Caco-2 (cell line): ENCODE measurements at regions not wholly inside any gene's neighbourhood (a gene's known extent, or its start where the extent isn't known, plus 50 kb on each side); places are given as distances from the start of the nearest gene placed in this dataset.

Source experiments
- BruUV-seq: library from RNA; stranded (reverse); fragments of 400-500 nt; replicated peaks from 2 replicates; lab custom pipeline; 2021; lab: Mats Ljungman, UMichigan
- CTCF ChIA-PET: fragments of 300-600 bp; sonication (Branson Sonifier 250); formaldehyde crosslinking; loops from one replicate; lab custom pipeline; 2022; ENCODE audit warnings: antibody characterized with exemption; lab: Charles Lee
- POLR2A ChIA-PET: fragments of 300-600 bp; sonication (Branson Sonifier 250); formaldehyde crosslinking; loops from one replicate; lab custom pipeline; 2022; ENCODE audit warnings: antibody characterized with exemption; lab: Charles Lee
- DNase-seq, 2 experiments: peaks; one replicate each; pipeline versions ENCODE4 v3.0.0 to v3.0.0-alpha.2; 2020 to 2022
- H3K27me3 ChIP-seq: replicated peaks from 2 replicates; pipeline ENCODE4 v1.6.0; 2011; ENCODE audit warnings: low read length; ENCODE audit not compliant: control insufficient read depth, insufficient read depth
- H3K36me3 ChIP-seq: 2 replicates; pipeline ENCODE4 v1.5.1; 2011; ENCODE audit warnings: low read length; ENCODE audit not compliant: control insufficient read depth, insufficient read depth
- H3K4me1 ChIP-seq: fragments of 250-450 bp; sonication (Bioruptor Pico); 2 replicates; pipeline ENCODE4 v1.5.1; 2020; ENCODE audit warnings: mild to moderate bottlenecking
- H3K4me3 ChIP-seq: 2 replicates; pipeline ENCODE4 v1.5.1; 2011; ENCODE audit warnings: low read depth, mild to moderate bottlenecking, control low read depth, low read length
- H3K9me3 ChIP-seq: fragments of 250-450 bp; sonication (Bioruptor Pico); 2 replicates; pipeline ENCODE4 v1.5.1; 2020; ENCODE audit warnings: mild to moderate bottlenecking, moderate library complexity
- H3K27ac Mint-ChIP-seq: one replicate; pipeline ENCODE4 v1.8.0; 2022; ENCODE audit warnings: mixed read lengths; ENCODE audit not compliant: unreplicated experiment
- H3K27me3 Mint-ChIP-seq: one replicate; pipeline ENCODE4 v1.8.0; 2022; ENCODE audit warnings: mixed read lengths; ENCODE audit not compliant: insufficient read depth, unreplicated experiment
- H3K36me3 Mint-ChIP-seq: one replicate; pipeline ENCODE4 v1.8.0; 2022; ENCODE audit warnings: mild to moderate bottlenecking, mixed read lengths; ENCODE audit not compliant: insufficient read depth, unreplicated experiment
- H3K4me1 Mint-ChIP-seq: one replicate; pipeline ENCODE4 v1.8.0; 2022; ENCODE audit warnings: low read depth, mixed read lengths; ENCODE audit not compliant: unreplicated experiment
- H3K4me3 Mint-ChIP-seq: one replicate; pipeline ENCODE4 v1.8.0; 2022; ENCODE audit warnings: mild to moderate bottlenecking, moderate library complexity, mixed read lengths; ENCODE audit not compliant: unreplicated experiment
- H3K9me3 Mint-ChIP-seq: one replicate; pipeline ENCODE4 v1.8.0; 2022; ENCODE audit warnings: mixed read lengths; ENCODE audit not compliant: unreplicated experiment
- intact Hi-C: fragments of 100-400 bp; cut with micrococcal nuclease; formaldehyde crosslinking; loops from one replicate; pipeline ENCODE4 v1.10.0; 2022; ENCODE audit not compliant: unreplicated experiment
- TF ChIP-seq, protein P1 (sequence below), 2 experiments: fragments of 200-600 bp in 1 of 2; IDR thresholded peaks; 1 replicate in 1 of 2; 2 replicates in 1 of 2; pipeline versions ENCODE4 v1.5.1 to v1.8.0; 2011 to 2022; ENCODE audit warnings: antibody characterized with exemption in 1 of 2, control low read depth in 1 of 2, inconsistent platforms in 1 of 2, low read depth in 1 of 2, low read length in 1 of 2, mild to moderate bottlenecking in 1 of 2, moderate library complexity in 1 of 2; ENCODE audit not compliant: insufficient read depth in 1 of 2, severe bottlenecking in 1 of 2, unreplicated experiment in 1 of 2

DNA sequence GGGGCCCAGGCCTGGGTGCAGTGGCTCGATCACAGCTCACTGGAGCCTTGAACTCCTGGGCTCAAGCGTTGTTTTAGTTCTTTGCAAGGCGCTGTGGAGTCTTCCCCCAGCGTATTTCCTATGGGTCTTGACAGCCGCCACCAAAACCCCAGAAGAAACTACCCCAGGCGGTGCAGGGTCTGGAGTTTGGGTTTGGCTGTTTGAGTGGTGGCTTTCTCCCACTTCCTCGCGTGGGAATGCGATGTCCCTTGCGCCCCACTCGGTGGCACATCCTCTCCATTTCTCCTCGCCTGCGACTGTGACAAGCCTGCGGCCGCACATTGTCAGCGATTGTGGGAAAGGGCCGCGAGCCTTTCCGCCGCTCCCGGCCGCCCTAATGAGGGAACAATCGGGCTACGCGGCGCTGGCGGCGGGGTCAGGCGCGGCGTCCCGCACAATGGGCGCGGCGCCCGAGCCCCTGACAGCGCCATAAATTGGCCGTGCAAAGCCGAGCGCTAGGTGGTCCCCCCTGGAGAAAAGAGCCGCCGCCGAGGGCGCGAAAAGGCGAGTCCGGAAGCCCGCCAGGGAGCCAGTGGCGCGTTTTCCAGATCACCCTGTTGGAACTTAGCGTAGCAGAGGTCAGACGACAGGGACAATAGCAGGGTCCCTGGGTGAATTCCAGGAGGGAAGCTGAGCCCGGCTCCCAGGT lies 194.9 kb upstream of the POU3F3 start:
- TF ChIP-seq, protein P1, sequence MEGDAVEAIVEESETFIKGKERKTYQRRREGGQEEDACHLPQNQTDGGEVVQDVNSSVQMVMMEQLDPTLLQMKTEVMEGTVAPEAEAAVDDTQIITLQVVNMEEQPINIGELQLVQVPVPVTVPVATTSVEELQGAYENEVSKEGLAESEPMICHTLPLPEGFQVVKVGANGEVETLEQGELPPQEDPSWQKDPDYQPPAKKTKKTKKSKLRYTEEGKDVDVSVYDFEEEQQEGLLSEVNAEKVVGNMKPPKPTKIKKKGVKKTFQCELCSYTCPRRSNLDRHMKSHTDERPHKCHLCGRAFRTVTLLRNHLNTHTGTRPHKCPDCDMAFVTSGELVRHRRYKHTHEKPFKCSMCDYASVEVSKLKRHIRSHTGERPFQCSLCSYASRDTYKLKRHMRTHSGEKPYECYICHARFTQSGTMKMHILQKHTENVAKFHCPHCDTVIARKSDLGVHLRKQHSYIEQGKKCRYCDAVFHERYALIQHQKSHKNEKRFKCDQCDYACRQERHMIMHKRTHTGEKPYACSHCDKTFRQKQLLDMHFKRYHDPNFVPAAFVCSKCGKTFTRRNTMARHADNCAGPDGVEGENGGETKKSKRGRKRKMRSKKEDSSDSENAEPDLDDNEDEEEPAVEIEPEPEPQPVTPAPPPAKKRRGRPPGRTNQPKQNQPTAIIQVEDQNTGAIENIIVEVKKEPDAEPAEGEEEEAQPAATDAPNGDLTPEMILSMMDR (IDR thresholded peaks at IDR 0.05; ENCODE audit: insufficient read depth in 1 of 2, low read depth in 1 of 2, low read length in 1 of 2, severe bottlenecking in 1 of 2, unreplicated experiment in 1 of 2): no peak
- Histone ChIP-seq H3K27me3 (no peaks in the 10 kb centered on the region), H3K9me3 (no peaks in the 10 kb centered on the region), H3K36me3 (no peaks in the 10 kb centered on the region), H3K4me1 (no peaks in the 10 kb centered on the region), H3K4me3 (no peak overlapping the region)
- H3K27ac Mint-ChIP-seq: no peak overlapping the region
- CTCF ChIA-PET: no interaction called here
- no peak overlapping the region for H3K4me3 Mint-ChIP-seq
- no peaks in the 10 kb centered on the region for H3K4me1 Mint-ChIP-seq
- H3K36me3 Mint-ChIP-seq: no peaks in the 10 kb centered on the region
- no peaks in the 10 kb centered on the region for H3K9me3 Mint-ChIP-seq
- no peak for DNase-seq
- POLR2A ChIA-PET: no interaction called here
- BruUV-seq: no TSS peak
- H3K27me3 Mint-ChIP-seq: peaks cover 18% of the 10 kb centered on the region
- intact Hi-C loops: no loop called here

DNA sequence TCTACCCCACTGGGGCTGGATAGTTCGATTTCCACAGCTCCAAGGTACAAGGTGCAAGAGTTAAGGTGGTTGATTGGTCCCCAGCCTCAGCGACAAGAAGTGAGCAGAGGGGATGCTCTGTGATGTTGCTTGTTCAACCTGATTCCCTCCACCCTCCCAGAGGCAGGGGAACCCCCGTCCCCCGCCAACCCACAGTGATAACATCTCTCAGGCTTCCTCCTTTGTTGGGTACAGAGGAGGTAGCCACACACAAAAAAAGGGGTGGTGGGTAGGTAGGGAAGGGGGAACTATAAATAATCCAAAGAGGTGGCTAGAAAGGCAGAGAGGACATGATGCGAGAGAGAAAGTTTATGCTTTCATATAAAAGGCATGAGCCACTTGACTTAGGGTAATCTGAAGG lies 192.9 kb upstream of the POU3F3 start:
- peaks cover 13% of the 10 kb centered on the region for H3K27me3 Mint-ChIP-seq
- no peaks in the 10 kb centered on the region for H3K4me1 Mint-ChIP-seq
- intact Hi-C loops: no loop called here
- POLR2A ChIA-PET: no interaction called here
- no peaks in the 10 kb centered on the region for H3K9me3 Mint-ChIP-seq
- H3K27ac Mint-ChIP-seq: no peak overlapping the region
- Histone ChIP-seq H3K27me3 (no peaks in the 10 kb centered on the region), H3K4me3 (no peak overlapping the region), H3K9me3 (no peaks in the 10 kb centered on the region), H3K4me1 (no peaks in the 10 kb centered on the region), H3K36me3 (no peaks in the 10 kb centered on the region)
- CTCF ChIA-PET: no interaction called here
- no peak for DNase-seq
- H3K36me3 Mint-ChIP-seq: no peaks in the 10 kb centered on the region
- TF ChIP-seq, protein P1 (IDR thresholded peaks at IDR 0.05; ENCODE audit: insufficient read depth in 1 of 2, low read depth in 1 of 2, low read length in 1 of 2, severe bottlenecking in 1 of 2, unreplicated experiment in 1 of 2): no peak
- BruUV-seq: no TSS peak
- H3K4me3 Mint-ChIP-seq: no peak overlapping the region

DNA sequence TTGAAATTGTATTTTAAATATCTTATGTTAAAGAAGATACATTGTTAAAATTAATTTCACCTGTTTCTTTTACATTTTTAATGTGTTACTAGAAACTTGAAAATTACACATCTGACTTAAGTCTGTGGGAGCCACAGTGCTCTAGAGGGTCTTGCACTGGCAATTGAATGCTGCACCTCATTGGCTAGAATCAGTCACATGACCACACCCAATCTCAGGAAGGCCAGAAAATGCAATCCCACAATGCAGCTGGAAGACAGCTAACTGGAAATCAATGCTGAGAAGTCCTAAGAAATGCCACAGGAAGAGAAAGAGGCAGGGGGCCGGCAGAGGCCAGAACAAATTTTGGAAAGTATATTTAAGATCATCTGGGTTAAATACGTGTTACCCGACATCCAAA lies 189.2 kb upstream of the POU3F3 start:
- Mint-ChIP-seq H3K9me3 (no peaks in the 10 kb centered on the region), H3K4me1 (no peaks in the 10 kb centered on the region), H3K4me3 (no peak overlapping the region), H3K36me3 (no peaks in the 10 kb centered on the region), H3K27me3 (peaks cover 6% of the 10 kb centered on the region), H3K27ac (no peak overlapping the region)
- DNase-seq: no peak
- intact Hi-C loops: loop anchor here (1.0 kb wide), 1 partner anchor 24 kb away; no protein-coding TSS in a partner anchor
- ChIA-PET POLR2A (no interaction called here), CTCF (no interaction called here)
- H3K27me3 ChIP-seq: no peaks in the 10 kb centered on the region; the same call in 1 of the 2 replicates
- TF ChIP-seq, protein P1 (IDR thresholded peaks at IDR 0.05; ENCODE audit: insufficient read depth in 1 of 2, low read depth in 1 of 2, low read length in 1 of 2, severe bottlenecking in 1 of 2, unreplicated experiment in 1 of 2): no peak
- H3K36me3 ChIP-seq: no peaks in the 10 kb centered on the region
- BruUV-seq: no TSS peak
- no peaks in the 10 kb centered on the region for H3K4me1 ChIP-seq
- H3K9me3 ChIP-seq: no peaks in the 10 kb centered on the region
- H3K4me3 ChIP-seq: no peak overlapping the region
